CD4-positive, alpha-beta T cell (primary cell): ENCODE measurements at regions not wholly inside any gene's neighbourhood (a gene's known extent, or its start where the extent isn't known, plus 50 kb on each side); places are given as distances from the start of the nearest gene placed in this dataset.

Source experiments
- ATAC-seq: fragments of 200-7000 bp; cut with Tn5 transposase; one replicate; pipeline ENCODE4 v1.10.0; 2022; ENCODE audit warnings: mild to moderate bottlenecking; ENCODE audit not compliant: poor library complexity
- CTCF ChIA-PET: fragments of 350-600 bp; sonication (Branson Sonifier 250); formaldehyde crosslinking; loops from one replicate; lab custom pipeline; 2021; ENCODE audit warnings: antibody characterized with exemption, inconsistent platforms; lab: Charles Lee
- POLR2A ChIA-PET: fragments of 350-600 bp; sonication (Branson Sonifier 250); formaldehyde crosslinking; loops from one replicate; lab custom pipeline; 2021; ENCODE audit warnings: antibody characterized with exemption, inconsistent platforms; lab: Charles Lee
- DNase-seq, 14 experiments: peaks; one replicate each; pipeline ENCODE4 v3.0.0-alpha.2; 2013 to 2020; ENCODE audit warnings: mixed read lengths in 2 of 14
- H3K27ac ChIP-seq, 2 donors: one replicate each; pipeline versions ENCODE4 v1.5.1 to v1.7.0; 2013; ENCODE audit warnings: low read length in 2 of 2, low read depth in 1 of 2, mild to moderate bottlenecking in 1 of 2
- H3K27me3 ChIP-seq, 2 experiments: 1 replicate in 1 of 2; 2 replicates in 1 of 2; pipeline versions ENCODE4 v1.6.1 to v1.7.0; 2013; ENCODE audit warnings: low read length in 2 of 2, control low read depth in 1 of 2, mild to moderate bottlenecking in 1 of 2, moderate library complexity in 1 of 2; ENCODE audit not compliant: insufficient read depth in 2 of 2, control insufficient read depth in 1 of 2
- H3K36me3 ChIP-seq: one replicate; pipeline ENCODE4 v1.6.1; 2013; ENCODE audit warnings: low read length, control low read depth; ENCODE audit not compliant: insufficient read depth
- H3K4me1 ChIP-seq: one replicate; pipeline ENCODE4 v1.6.1; 2013; ENCODE audit warnings: low read length, control low read depth; ENCODE audit not compliant: insufficient read depth
- H3K4me3 ChIP-seq: one replicate; pipeline ENCODE4 v1.5.1; 2013; ENCODE audit warnings: mild to moderate bottlenecking, low read length, moderate library complexity
- H3K9me3 ChIP-seq, 2 experiments: 1 replicate in 1 of 2; 2 replicates in 1 of 2; pipeline versions ENCODE4 v1.6.1 to v1.7.0; 2013; ENCODE audit warnings: low read length in 2 of 2, mild to moderate bottlenecking in 2 of 2, control low read depth in 1 of 2, moderate library complexity in 1 of 2; ENCODE audit not compliant: control insufficient read depth in 1 of 2, insufficient read depth in 1 of 2
- H3K27ac Mint-ChIP-seq: one replicate; pipeline ENCODE4 v1.8.0; 2020; ENCODE audit warnings: mixed read lengths
- H3K27me3 Mint-ChIP-seq: one replicate; pipeline ENCODE4 v1.8.0; 2021; ENCODE audit warnings: mixed read lengths
- H3K36me3 Mint-ChIP-seq: one replicate; pipeline ENCODE4 v1.8.0; 2021; ENCODE audit warnings: low read depth, mixed read lengths
- H3K4me1 Mint-ChIP-seq: one replicate; pipeline ENCODE4 v1.8.0; 2021; ENCODE audit warnings: low read depth, mixed read lengths
- H3K4me3 Mint-ChIP-seq: one replicate; pipeline ENCODE4 v1.8.0; 2020; ENCODE audit warnings: mild to moderate bottlenecking, mixed read lengths
- H3K9me3 Mint-ChIP-seq: one replicate; pipeline ENCODE4 v1.8.0; 2020; ENCODE audit warnings: mixed read lengths
- CTCF ChIP-seq: fragments of 200-600 bp; IDR thresholded peaks from one replicate; pipeline ENCODE4 v1.8.0; 2022; ENCODE audit warnings: antibody characterized with exemption, mild to moderate bottlenecking
- intact Hi-C, 2 experiments: fragments of 100-400 bp; cut with DNase I in 1 of 2; cut with micrococcal nuclease in 1 of 2; formaldehyde crosslinking; loops; one replicate each; pipeline versions ENCODE4 v1.15.1 to v1.9.0; 2023 to 2025; cut with DNase I, micrococcal nuclease

- Histone ChIP-seq H3K4me3 (no peak overlapping the region), H3K4me1 (no peaks in the 10 kb centered on the region), H3K27ac (no peak overlapping the region), H3K36me3 (no peaks in the 10 kb centered on the region), H3K9me3 (peaks cover 5 to 6% of the 10 kb centered on the region in 2 experiments), H3K27me3 (no peaks in the 10 kb centered on the region)
- H3K9me3 Mint-ChIP-seq = peaks cover 5% of the 10 kb centered on the region
- ChIA-PET POLR2A (no interaction called here), CTCF (no interaction called here)
- no peak for TF ChIP-seq CTCF
- intact Hi-C loops = no loop called here
- no peaks in the 10 kb centered on the region for H3K4me1 Mint-ChIP-seq
- DNase-seq (no peak), ATAC-seq (no peak)
- no peak overlapping the region for H3K4me3 Mint-ChIP-seq
- H3K27me3 Mint-ChIP-seq = no peaks in the 10 kb centered on the region
- no peaks in the 10 kb centered on the region for H3K36me3 Mint-ChIP-seq
- H3K27ac Mint-ChIP-seq = no peak overlapping the region
Measured at GRCh38 chr13:81409284-81409683, 1068.4 kb upstream of the SPRY2 start.

GRCh38 chr13:81408647-81409046, 1067.7 kb upstream of the SPRY2 start:
- H3K4me3 ChIP-seq = no peak overlapping the region
- no peaks in the 10 kb centered on the region for H3K27me3 Mint-ChIP-seq
- POLR2A ChIA-PET = no interaction called here
- no peak overlapping the region for H3K4me3 Mint-ChIP-seq
- H3K9me3 Mint-ChIP-seq = peaks cover 5% of the 10 kb centered on the region
- no peak overlapping the region for H3K27ac ChIP-seq
- TF ChIP-seq CTCF = no peak
- CTCF ChIA-PET = no interaction called here
- no peak overlapping the region for H3K27ac Mint-ChIP-seq
- no peaks in the 10 kb centered on the region for H3K4me1 ChIP-seq
- no peaks in the 10 kb centered on the region for H3K4me1 Mint-ChIP-seq
- no peak for DNase-seq
- H3K36me3 Mint-ChIP-seq = no peaks in the 10 kb centered on the region
- intact Hi-C loops = no loop called here
- no peak for ATAC-seq
- no peaks in the 10 kb centered on the region for H3K27me3 ChIP-seq
- peaks cover 0 to 6% of the 10 kb centered on the region in 2 experiments for H3K9me3 ChIP-seq
- H3K36me3 ChIP-seq = no peaks in the 10 kb centered on the region

DNA sequence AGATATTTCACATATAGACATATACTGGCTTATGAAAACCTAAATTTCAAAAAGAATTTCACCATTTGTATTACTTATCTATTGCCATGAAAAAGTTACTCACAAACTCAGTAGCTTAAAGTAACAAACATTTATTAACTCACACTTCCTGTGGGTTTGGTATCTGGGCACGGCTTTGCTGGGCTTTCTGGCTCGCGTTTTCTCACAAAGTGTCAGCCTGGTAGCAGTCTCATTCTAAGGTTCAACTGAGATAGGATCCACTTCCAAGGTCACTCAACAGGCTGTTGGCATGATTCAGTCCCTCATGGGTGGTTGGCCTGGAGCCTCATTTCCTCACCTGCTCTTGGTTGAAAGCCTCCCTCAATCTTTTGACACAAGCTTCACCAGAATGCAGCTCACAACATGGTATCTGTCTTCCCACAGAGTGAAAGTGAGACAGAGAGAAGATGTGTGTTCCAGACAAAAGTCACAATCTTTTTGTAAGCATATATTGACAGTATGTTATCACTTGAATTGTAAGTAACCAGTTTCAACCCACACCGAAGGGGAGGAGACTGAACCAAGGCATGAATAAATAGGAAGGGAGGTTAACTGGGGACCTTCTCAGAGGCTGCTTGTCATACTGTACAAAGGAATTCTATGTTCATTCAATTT, 1065.8 kb upstream of the SPRY2 start:
- Histone ChIP-seq H3K9me3 (no peaks in the 10 kb centered on the region), H3K36me3 (no peaks in the 10 kb centered on the region), H3K27me3 (no peaks in the 10 kb centered on the region), H3K27ac (no peak overlapping the region), H3K4me3 (no peak overlapping the region), H3K4me1 (no peaks in the 10 kb centered on the region)
- no peak for TF ChIP-seq CTCF
- H3K36me3 Mint-ChIP-seq = no peaks in the 10 kb centered on the region
- H3K4me3 Mint-ChIP-seq = no peak overlapping the region
- peaks cover 7% of the 10 kb centered on the region for H3K9me3 Mint-ChIP-seq
- H3K27ac Mint-ChIP-seq = no peak overlapping the region
- DNase-seq = no peak
- intact Hi-C loops = no loop called here
- CTCF ChIA-PET = no interaction called here
- H3K27me3 Mint-ChIP-seq = no peaks in the 10 kb centered on the region
- H3K4me1 Mint-ChIP-seq = no peaks in the 10 kb centered on the region
- ATAC-seq = no peak
- POLR2A ChIA-PET = no interaction called here
